IMR-90 (cell line): ENCODE measurements at regions not wholly inside any gene's neighbourhood (a gene's known extent, or its start where the extent isn't known, plus 50 kb on each side); places are given as distances from the start of the nearest gene placed in this dataset.

Experiments
- ATAC-seq: fragments of 200-7000 bp; cut with Tn5 transposase; 2 replicates; pipeline ENCODE4 v1.9.1; 2020; ENCODE audit warnings: low read depth, mild to moderate bottlenecking, moderate library complexity
- BruUV-seq: library from RNA; stranded (reverse); fragments of 400-500 nt; replicated peaks from 2 replicates; lab custom pipeline; 2021; lab: Mats Ljungman, UMichigan
- CTCF ChIA-PET: fragments of 300-600 bp; formaldehyde crosslinking; extraction: SDS; loops from one replicate; lab custom pipeline; 2021; ENCODE audit warnings: antibody characterized with exemption; lab: Yijun Ruan, JAX
- POLR2A ChIA-PET: fragments of 300-600 bp; sonication (Branson Sonifier 250); formaldehyde crosslinking; loops from one replicate; lab custom pipeline; 2022; ENCODE audit warnings: antibody characterized with exemption; ENCODE audit not compliant: unreplicated experiment; lab: Charles Lee
- DNase-seq: peaks from one replicate; pipeline ENCODE4 v3.0.0; 2013
- H2AFZ ChIP-seq: replicated peaks from 2 replicates; pipeline ENCODE3; 2013; ENCODE audit warnings: low read length, mild to moderate bottlenecking; ENCODE audit not compliant: poor library complexity
- H2AK5ac ChIP-seq: 2 replicates; pipeline ENCODE4 v1.6.1; 2013; ENCODE audit warnings: low read depth, low read length, inconsistent platforms
- H2AK9ac ChIP-seq: replicated peaks from 2 replicates; pipeline ENCODE3; 2013; ENCODE audit warnings: mild to moderate bottlenecking, low read depth, low read length, moderate library complexity; ENCODE audit not compliant: poor library complexity
- H2BK120ac ChIP-seq: 2 replicates; pipeline ENCODE4 v1.6.1; 2013; ENCODE audit warnings: low read depth, low read length, inconsistent platforms
- H2BK15ac ChIP-seq: 3 replicates; pipeline ENCODE4 v1.6.1; 2013; ENCODE audit warnings: low read depth, low read length, inconsistent platforms
- H2BK20ac ChIP-seq: 2 replicates; pipeline ENCODE4 v1.6.1; 2013; ENCODE audit warnings: low read depth, mild to moderate bottlenecking, inconsistent platforms, low read length, moderate library complexity
- H2BK5ac ChIP-seq: 2 replicates; pipeline ENCODE4 v1.6.1; 2013; ENCODE audit warnings: mild to moderate bottlenecking, low read depth, low read length, inconsistent platforms; ENCODE audit not compliant: poor library complexity, severe bottlenecking
- H3K14ac ChIP-seq: replicated peaks from 2 replicates; pipeline ENCODE4 v1.6.1; 2013; ENCODE audit warnings: low read depth, low read length, inconsistent platforms
- H3K18ac ChIP-seq: 2 replicates; pipeline ENCODE4 v1.6.1; 2013; ENCODE audit warnings: low read depth, low read length, control low read depth
- H3K23ac ChIP-seq: 2 replicates; pipeline ENCODE4 v1.6.1; 2013; ENCODE audit warnings: low read depth, low read length, inconsistent platforms
- H3K27ac ChIP-seq: 2 replicates; pipeline ENCODE4 v1.5.1; 2013; ENCODE audit warnings: mild to moderate bottlenecking, control low read depth, low read length; ENCODE audit not compliant: insufficient read depth
- H3K27me3 ChIP-seq: 2 replicates; pipeline ENCODE4 v1.6.1; 2013; ENCODE audit warnings: low read length; ENCODE audit not compliant: control insufficient read depth, insufficient read depth
- H3K36me3 ChIP-seq: 2 replicates; pipeline ENCODE4 v1.6.1; 2013; ENCODE audit warnings: low read length, mixed read lengths; ENCODE audit not compliant: control insufficient read depth, insufficient read depth
- H3K4ac ChIP-seq: 2 replicates; pipeline ENCODE4 v1.6.1; 2013; ENCODE audit warnings: low read depth, low read length, inconsistent platforms
- H3K4me1 ChIP-seq: 2 replicates; pipeline ENCODE4 v1.6.1; 2013; ENCODE audit warnings: low read length, mixed read lengths; ENCODE audit not compliant: control insufficient read depth, insufficient read depth
- H3K4me2 ChIP-seq: 2 replicates; pipeline ENCODE4 v1.6.1; 2013; ENCODE audit warnings: low read depth, mild to moderate bottlenecking, control low read depth, low read length, moderate library complexity
- H3K4me3 ChIP-seq: 2 replicates; pipeline ENCODE4 v1.5.1; 2013; ENCODE audit warnings: low read depth, mild to moderate bottlenecking, control low read depth, low read length, moderate library complexity; ENCODE audit not compliant: insufficient read depth
- H3K56ac ChIP-seq: 2 replicates; pipeline ENCODE4 v1.6.1; 2013; ENCODE audit warnings: low read length, inconsistent platforms; ENCODE audit not compliant: insufficient read depth; ENCODE audit errors: extremely low read depth
- H3K79me1 ChIP-seq, 2 experiments: 2 replicates each; pipeline ENCODE4 v1.6.1; 2013; ENCODE audit warnings: low read length in 2 of 2, inconsistent platforms in 1 of 2, low read depth in 1 of 2
- H3K9ac ChIP-seq: 2 replicates; pipeline ENCODE4 v1.6.1; 2013; ENCODE audit warnings: low read depth, low read length, control low read depth
- H3K9me1 ChIP-seq: 2 replicates; pipeline ENCODE4 v1.6.1; 2013; ENCODE audit warnings: low read length, inconsistent platforms; ENCODE audit not compliant: insufficient read depth
- H3K9me3 ChIP-seq: 2 replicates; pipeline ENCODE4 v1.6.1; 2013; ENCODE audit warnings: low read length; ENCODE audit not compliant: control insufficient read depth, insufficient read depth
- H4K20me1 ChIP-seq: 2 replicates; pipeline ENCODE4 v1.6.1; 2013; ENCODE audit warnings: low read length, inconsistent platforms; ENCODE audit not compliant: insufficient read depth
- H4K5ac ChIP-seq: 2 replicates; pipeline ENCODE4 v1.6.1; 2013; ENCODE audit warnings: mild to moderate bottlenecking, low read depth, low read length, control low read depth
- H4K8ac ChIP-seq, 2 experiments: 2 replicates each; pipeline ENCODE4 v1.6.1; 2013; ENCODE audit warnings: low read depth in 2 of 2, low read length in 2 of 2, control low read depth in 1 of 2, inconsistent platforms in 1 of 2
- H4K91ac ChIP-seq: 2 replicates; pipeline ENCODE4 v1.6.1; 2013; ENCODE audit warnings: low read depth, low read length, inconsistent platforms; ENCODE audit not compliant: insufficient read depth
- BHLHE40 ChIP-seq: fragments of 150-350 bp; IDR thresholded peaks from 2 replicates; pipeline ENCODE4 v1.6.1; 2016; ENCODE audit warnings: mild to moderate bottlenecking, low read depth, low read length
- CEBPB ChIP-seq: IDR thresholded peaks from 2 replicates; pipeline ENCODE4 v1.6.1; 2012; ENCODE audit warnings: low read depth, low read length, improper control_type of control experiment
- CHD1 ChIP-seq: IDR thresholded peaks from 2 replicates; pipeline ENCODE4 v1.6.1; 2012; ENCODE audit warnings: low read depth, low read length, improper control_type of control experiment
- CTCF ChIP-seq: conservative IDR thresholded peaks from 2 replicates; pipeline ENCODE4 v1.5.1; 2012; ENCODE audit warnings: mild to moderate bottlenecking, low read depth, low read length, improper control_type of control experiment
- MAFK ChIP-seq: IDR thresholded peaks from 2 replicates; pipeline ENCODE4 v1.6.1; 2012; ENCODE audit warnings: low read depth, low read length, improper control_type of control experiment
- MAZ ChIP-seq: IDR thresholded peaks from 2 replicates; pipeline ENCODE4 v1.6.1; 2012; ENCODE audit warnings: low read depth, mild to moderate bottlenecking, low read length, improper control_type of control experiment, moderate library complexity, borderline replicate concordance
- MXI1 ChIP-seq: IDR thresholded peaks from 2 replicates; pipeline ENCODE4 v1.6.1; 2012; ENCODE audit warnings: low read depth, mild to moderate bottlenecking, low read length, moderate library complexity, borderline replicate concordance
- NFE2L2 ChIP-seq: fragments of 150-350 bp; IDR thresholded peaks from 2 replicates; pipeline ENCODE4 v1.6.1; 2016; ENCODE audit warnings: low read depth, mild to moderate bottlenecking, low read length
- POLR2A ChIP-seq: IDR thresholded peaks from 2 replicates; pipeline ENCODE4 v1.6.1; 2012; ENCODE audit warnings: mild to moderate bottlenecking, low read depth, low read length
- RCOR1 ChIP-seq: IDR thresholded peaks from 2 replicates; pipeline ENCODE4 v1.6.1; 2012; ENCODE audit warnings: mild to moderate bottlenecking, low read length, improper control_type of control experiment; ENCODE audit not compliant: insufficient replicate concordance
- SMC3 ChIP-seq: fragments of 150-350 bp; IDR thresholded peaks from 2 replicates; pipeline ENCODE4 v1.6.1; 2016; ENCODE audit warnings: low read depth, mild to moderate bottlenecking, antibody characterized with exemption, low read length, moderate library complexity
- USF2 ChIP-seq: fragments of 150-350 bp; IDR thresholded peaks from 2 replicates; pipeline ENCODE4 v1.6.1; 2017; ENCODE audit warnings: mild to moderate bottlenecking, antibody characterized with exemption, low read length, low read depth
- WGBS, 2 experiments: methylation state at CpG; one replicate each; pipeline versions ENCODE4 v1.1.5 to v1.1.7; 2013; ENCODE audit warnings: missing lambda C conversion rate in 2 of 2; ENCODE audit not compliant: insufficient read length in 1 of 2; ENCODE audit errors: extremely low coverage in 2 of 2; 5-methylcytosine and 5-hydroxymethylcytosine counted together
- dilution Hi-C: fragments of 300-500 bp; cut with HindIII; formaldehyde crosslinking; loops from one replicate; pipeline ENCODE4 v1.14.3; 2018; ENCODE audit warnings: low sequenced_read_pairs; ENCODE audit not compliant: unreplicated experiment
- in situ Hi-C: fragments of 300-500 bp; cut with MboI; formaldehyde crosslinking; loops from 3 replicates; pipeline ENCODE4 v1.14.3; 2019; ENCODE audit warnings: low sequenced_read_pairs, inconsistent platforms, mixed read lengths
- intact Hi-C: fragments of 100-400 bp; cut with micrococcal nuclease; formaldehyde crosslinking; loops from 2 replicates; pipeline ENCODE4 v1.10.0; 2022
- TF ChIP-seq, protein P1 (sequence below): fragments of 150-350 bp; IDR thresholded peaks from 2 replicates; pipeline ENCODE4 v1.6.1; 2016; ENCODE audit warnings: low read depth, mild to moderate bottlenecking, low read length, moderate library complexity, borderline replicate concordance

- Histone ChIP-seq H3K4ac (no peak overlapping the region), H2AK9ac (no peak overlapping the region), H3K14ac (no peak overlapping the region), H4K20me1 (no peaks in the 10 kb centered on the region), H3K4me2 (no peak overlapping the region), H2BK20ac (no peak overlapping the region), H3K9ac (no peak overlapping the region), H2BK15ac (no peak overlapping the region), H3K27ac (no peak overlapping the region), H2AK5ac (no peak overlapping the region), H2BK5ac (no peak overlapping the region), H3K4me3 (no peak overlapping the region), H3K79me1 (no peaks in the 10 kb centered on the region), H3K9me1 (no peaks in the 10 kb centered on the region), H3K23ac (no peak overlapping the region), H3K9me3 (peaks cover 4% of the 10 kb centered on the region; the same call in 1 of the 2 replicates), H3K4me1 (no peaks in the 10 kb centered on the region), H2BK120ac (no peak overlapping the region), H3K18ac (no peak overlapping the region), H4K5ac (no peak overlapping the region), H3K27me3 (no peaks in the 10 kb centered on the region), H3K36me3 (no peaks in the 10 kb centered on the region), H4K8ac (no peak overlapping the region), H3K56ac (no peak overlapping the region), H4K91ac (no peak overlapping the region), H2AFZ (no peak overlapping the region)
- BruUV-seq: no TSS peak
- ChIA-PET CTCF (interaction anchor here (0.5 kb wide), 1 partner anchor 601 kb away, joined by 4 read pairs; no protein-coding TSS in a partner anchor), POLR2A (no interaction called here)
- ATAC-seq: no peak
- dilution Hi-C loops (no loop called here), intact Hi-C loops (no loop called here), in situ Hi-C loops (no loop called here)
- WGBS, 2 experiments: no CpG with 5 or more reads among the region's 2 CpGs
- no peak for DNase-seq
- TF ChIP-seq USF2 (no peak), CTCF (no peak), CEBPB (no peak), SMC3 (no peak), MAFK (no peak), POLR2A (no peak), BHLHE40 (no peak), NFE2L2 (no peak), MXI1 (no peak), RCOR1 (no peak), MAZ (no peak), CHD1 (no peak)
- TF ChIP-seq, protein P1, sequence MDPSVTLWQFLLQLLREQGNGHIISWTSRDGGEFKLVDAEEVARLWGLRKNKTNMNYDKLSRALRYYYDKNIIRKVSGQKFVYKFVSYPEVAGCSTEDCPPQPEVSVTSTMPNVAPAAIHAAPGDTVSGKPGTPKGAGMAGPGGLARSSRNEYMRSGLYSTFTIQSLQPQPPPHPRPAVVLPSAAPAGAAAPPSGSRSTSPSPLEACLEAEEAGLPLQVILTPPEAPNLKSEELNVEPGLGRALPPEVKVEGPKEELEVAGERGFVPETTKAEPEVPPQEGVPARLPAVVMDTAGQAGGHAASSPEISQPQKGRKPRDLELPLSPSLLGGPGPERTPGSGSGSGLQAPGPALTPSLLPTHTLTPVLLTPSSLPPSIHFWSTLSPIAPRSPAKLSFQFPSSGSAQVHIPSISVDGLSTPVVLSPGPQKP: no peak
These were observed 501.2 kb upstream of the SMIM21 start for GRCh38 chr18:75928706-75929105.
